Midbrain (tissue), 1 donor: ENCODE measurements at regions not wholly inside any gene's neighbourhood (a gene's known extent, or its start where the extent isn't known, plus 50 kb on each side); places are given as distances from the start of the nearest gene placed in this dataset.

Experiments
- DNase-seq: peaks from one replicate; lab custom pipeline; 2025; lab: John Stamatoyannopoulos, UW

DNA sequence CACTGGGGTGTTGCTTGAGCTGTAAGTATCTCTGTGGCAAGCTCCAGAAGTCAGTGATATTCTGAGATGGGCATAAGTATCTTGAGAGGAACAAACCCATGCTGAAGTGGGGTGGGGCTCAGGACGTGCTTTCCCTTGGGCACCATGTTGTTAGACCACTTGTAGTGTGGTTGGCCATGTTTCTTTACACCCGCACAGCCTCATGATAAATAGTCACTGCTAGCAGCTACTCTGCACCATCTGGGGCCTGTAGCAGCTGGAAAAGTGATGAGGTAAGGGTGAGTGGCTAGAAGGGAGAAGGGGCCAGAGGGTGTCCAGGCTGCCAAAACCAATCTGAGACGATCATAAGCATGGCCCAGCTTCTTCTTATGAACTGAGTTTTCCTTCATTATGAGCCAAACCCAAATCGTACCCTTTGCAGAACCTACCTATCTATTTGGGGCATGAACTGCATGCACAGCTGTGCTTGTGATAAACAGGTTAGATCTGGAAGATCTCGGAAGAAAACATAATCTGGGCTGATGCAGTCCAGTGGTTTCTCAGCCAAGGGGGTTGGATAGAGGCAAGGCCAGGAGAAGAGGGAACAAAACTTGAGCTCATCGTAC, 91.9 kb upstream of the IRF2BP2 start:
- DNase-seq: no peak

DNA sequence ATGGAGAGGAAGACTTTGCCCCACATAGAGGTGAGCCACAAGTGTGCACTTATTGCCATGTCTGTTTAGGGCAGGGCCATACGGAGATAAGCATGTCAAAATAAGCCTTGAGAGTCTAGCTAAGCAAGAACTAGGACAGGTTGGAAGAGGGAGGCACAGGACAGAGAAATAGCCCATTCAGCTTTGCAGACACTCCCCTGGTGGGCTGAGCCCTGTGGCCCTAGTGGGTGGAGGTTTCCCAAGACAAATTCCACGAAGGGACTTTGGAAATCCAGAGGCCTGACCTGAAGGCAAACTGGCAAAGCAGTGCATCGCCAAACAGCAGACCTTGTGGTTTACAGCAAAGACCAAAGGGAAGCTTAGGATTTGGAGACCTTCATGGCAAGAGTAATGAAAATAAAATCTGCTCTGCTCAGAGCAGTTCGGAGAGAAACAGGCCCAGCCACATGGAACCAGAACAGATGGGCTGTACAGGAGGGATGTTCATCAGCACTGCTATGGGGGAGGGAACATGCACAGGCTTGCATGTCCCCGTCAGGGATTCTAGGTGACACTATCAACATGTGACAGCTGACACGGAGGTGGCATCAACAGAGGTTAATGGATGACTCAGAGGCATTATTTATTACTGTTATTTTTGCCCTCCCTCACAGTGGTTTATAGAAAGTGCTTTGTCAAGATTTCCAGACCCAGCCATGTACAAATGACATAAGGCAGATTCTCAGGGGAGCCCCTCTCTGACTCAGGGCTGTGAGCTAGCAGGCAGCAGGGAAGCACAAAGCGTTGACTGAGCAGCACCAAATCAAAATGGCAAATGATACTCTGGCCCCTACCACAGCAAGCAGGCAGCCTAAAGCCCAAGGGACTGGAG, 90.1 kb upstream of the IRF2BP2 start:
- DNase-seq: no peak

DNA sequence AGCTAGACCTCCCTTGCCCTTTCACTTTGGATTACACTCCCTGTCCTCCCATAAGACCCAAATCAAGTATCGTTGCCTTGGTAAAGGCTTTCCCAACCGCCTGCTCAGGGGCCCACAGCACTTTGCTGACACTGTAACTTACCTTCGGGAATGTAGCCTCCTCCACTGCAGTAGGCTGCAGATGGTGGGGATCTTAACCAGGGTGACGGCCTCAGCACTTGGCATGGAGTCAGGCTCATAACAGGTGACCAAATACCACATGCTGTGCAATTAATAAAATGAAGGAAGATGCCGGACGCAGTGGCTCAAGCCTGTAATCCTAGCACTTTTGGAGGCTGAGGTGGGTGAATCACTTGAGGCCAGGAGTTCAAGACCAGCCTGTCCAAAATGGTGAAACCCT, 88.7 kb upstream of the IRF2BP2 start:
- no peak for DNase-seq

DNA sequence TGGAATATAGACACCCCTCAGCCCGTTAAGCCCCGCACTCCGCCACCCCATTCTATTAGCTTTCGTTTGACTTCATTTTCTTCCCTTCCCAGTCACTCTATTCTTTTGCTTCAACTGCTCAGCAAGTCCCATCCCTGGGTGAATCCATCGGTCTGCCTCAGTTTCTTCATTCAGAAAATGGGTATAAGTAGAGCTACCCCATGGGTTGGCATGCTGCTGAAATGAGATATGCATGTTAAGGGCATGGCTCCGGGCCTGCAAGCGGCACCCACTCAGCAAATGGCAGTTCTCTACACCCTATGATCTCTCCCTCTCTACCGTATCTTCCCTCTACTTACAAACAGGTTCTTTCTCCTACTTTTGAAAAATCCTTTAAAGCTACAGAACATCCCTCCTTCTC, 87.8 kb upstream of the IRF2BP2 start:
- no peak for DNase-seq

DNA sequence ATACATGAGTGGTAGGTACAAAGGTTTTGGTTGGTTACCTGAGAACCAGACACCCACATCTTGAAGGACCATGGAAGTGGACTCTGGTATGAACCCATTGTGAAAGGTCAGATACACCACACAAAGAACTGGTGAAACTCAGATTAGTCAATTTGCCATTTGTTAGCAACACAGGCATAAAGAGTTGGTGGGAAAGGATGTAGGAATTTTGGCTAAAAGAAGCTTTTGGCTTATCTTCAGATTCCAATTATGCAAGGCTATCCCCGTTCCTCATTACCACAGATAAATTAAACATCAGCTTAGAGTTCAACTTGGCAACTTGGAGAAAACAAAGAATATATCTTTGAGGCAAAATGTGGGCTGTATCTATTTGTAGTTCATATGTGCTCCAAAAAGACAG, 87.0 kb upstream of the IRF2BP2 start:
- no peak for DNase-seq

DNA sequence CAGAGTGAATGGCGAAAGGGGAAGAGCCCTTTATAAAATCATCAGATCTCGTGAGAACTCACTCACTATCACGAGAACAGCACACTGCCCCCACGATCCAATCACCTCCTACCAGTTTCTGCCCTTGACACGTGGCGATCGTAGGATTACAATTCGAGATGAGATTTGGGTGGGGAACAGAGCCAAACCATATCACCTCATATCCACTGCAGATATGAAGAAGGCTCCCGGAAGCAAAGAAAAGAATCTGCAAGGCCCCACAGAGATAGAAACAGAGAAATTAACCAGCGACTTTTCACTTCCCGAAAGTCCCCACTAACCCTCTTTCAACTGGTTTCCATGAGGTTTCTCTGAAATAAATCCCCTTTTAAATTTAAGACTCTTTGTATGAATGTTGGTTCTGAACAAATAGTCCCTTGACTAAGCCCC, 86.2 kb upstream of the IRF2BP2 start:
- no peak for DNase-seq

DNA sequence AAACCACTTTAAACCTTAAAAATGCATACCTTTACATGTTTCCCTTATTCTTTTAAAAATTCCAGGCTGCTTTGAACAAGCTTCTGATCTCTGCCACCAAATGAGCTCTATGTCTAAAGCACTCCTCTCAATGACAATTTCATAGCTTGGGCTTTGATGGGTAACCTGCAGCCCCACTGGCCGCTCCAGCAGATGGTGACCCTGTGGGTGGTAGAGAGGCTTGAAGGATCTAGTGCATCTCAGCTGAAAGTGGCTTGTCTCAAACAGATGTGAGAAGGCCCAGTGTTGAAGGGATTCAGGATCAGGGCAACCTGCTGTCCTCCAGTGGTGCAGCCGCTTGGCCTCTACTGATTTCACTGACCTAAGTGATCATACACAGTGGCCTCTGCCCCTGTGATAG, 84.7 kb upstream of the IRF2BP2 start:
- DNase-seq: no peak

DNA sequence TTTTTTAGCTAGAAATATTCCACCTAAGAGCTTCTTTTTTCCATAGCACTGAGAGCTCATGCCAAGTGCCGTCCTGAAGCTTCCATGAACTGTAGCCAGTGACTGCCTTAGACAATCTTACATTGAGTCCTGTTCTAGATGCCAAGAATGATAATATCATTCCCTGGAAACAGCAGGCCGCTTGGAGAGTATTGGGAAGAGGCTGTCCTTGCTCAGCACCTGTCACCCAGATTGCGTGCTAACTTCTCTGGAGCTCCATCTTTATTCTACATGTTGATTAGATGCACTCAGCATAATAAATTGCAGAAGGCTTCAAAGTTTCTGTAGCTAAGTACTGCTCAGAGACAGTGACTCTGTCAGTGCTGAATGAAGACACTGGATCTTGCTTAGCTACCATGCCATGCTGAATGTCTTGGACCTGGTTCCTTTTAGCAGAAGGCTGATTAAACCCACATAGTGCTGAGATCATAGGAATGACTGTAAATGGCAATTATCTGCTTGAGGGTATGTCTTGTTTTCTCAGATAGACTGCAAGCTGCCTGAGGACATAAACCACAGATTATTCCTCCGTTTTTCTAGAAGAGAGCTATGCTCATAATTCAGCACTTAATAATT, 83.1 kb upstream of the IRF2BP2 start:
- DNase-seq: no peak

DNA sequence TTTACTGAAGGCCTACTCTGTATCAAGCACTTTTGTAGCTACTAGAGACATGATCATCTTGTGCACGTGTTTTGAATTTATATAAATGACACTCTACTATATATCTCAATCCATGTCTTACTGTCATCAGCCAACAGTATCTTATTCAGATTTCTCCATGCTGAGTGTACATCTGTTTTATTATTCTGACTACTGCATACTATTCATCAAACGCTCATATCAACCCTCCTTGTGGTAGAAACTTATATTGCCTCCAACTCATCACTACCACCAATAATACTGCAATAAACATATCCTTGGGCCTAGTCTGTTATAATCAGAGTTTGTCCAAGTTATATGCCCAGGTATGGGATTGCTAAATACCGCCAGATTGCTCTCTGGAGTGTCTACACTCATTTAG, 81.6 kb upstream of the IRF2BP2 start:
- DNase-seq: no peak

DNA sequence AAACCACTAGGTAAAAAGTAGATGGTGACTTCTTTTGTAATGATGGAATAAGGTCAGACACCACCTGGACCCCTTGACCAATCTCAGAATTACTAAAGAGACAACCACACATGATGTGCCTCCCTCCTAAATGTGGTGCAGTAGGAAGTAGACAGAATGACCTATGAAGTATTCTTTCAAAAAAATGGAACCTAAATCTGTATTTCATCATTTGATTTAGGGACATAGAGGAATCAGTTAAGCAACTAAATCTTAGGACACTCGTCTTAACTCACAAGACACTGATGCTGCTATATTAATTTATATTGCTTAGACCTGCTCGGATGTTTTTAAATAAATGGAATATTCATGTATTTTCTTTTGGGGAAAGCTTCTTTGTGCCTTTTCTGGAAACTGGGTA, 80.9 kb upstream of the IRF2BP2 start:
- DNase-seq: no peak

DNA sequence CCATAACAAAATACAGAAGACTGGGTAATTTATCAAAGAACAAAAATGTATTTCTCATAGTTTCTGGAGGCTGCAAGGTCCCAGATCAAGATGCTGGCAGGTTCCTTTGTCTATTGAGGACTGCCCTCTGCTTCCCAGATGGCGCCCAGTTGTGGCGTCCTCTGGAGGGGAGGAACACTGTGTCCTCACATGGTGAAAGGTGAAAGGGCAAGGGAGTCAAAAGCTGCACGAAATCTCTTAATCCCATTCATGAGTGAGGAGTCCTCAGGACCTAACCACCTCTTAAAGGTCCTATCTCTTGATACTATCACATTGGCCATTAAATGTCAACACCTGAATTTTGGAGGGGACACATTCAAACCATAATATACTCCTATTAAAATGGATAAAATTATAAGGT, 79.3 kb upstream of the IRF2BP2 start:
- no peak for DNase-seq

DNA sequence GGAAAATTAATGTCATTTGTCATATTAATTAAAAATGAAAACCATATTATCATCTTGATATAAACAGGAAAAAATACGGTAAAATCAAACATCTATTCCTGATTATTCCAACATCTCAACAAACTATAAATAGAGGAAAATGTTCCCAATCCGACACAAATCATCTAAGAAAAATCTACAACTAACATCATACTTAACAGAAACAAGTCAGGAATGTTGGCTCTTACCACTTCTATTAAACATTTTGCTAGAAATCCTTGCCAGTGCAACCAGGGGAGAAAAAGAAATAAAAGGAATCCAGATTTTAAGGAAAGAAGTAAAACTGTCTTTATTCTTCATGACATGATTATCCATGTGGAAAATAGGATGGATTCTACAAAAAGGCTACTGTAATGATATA, 77.0 kb upstream of the IRF2BP2 start:
- DNase-seq: no peak

DNA sequence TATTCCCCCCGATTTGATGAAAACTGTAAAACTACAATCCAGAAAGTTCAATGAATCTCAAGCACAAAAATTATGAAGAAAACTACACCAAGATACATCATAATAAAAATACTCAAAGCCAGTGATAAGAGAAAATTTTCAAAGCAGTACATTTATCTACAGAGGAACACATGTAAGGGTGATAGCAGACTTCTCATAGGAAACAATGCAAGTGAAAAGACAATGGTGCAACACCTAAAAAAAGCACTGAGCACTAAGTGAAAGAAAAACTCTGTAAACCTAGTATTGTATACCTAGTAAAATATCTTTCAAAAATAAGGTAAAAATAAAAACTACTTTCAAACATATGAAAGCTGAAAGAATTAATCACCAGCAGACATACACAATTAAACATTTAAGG, 76.1 kb upstream of the IRF2BP2 start:
- DNase-seq: no peak

DNA sequence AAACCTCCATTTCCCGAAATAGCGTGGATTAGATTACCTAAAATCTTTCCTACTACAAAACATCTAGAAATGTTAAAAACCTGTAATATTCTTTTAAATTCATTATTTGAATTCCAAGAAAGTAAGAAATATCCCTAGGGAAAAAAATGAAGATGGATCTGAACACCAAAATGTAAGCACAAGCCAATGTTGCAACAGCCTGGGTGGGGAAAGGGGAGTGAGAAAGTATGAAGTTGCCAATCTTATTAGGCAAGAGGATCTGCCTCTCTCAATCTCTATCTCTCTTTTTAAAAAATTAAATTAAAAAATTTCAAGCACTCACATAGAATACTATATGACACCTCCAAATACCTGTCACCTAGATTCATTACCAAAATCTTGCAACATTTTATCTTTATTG, 74.9 kb upstream of the IRF2BP2 start:
- DNase-seq: no peak

DNA sequence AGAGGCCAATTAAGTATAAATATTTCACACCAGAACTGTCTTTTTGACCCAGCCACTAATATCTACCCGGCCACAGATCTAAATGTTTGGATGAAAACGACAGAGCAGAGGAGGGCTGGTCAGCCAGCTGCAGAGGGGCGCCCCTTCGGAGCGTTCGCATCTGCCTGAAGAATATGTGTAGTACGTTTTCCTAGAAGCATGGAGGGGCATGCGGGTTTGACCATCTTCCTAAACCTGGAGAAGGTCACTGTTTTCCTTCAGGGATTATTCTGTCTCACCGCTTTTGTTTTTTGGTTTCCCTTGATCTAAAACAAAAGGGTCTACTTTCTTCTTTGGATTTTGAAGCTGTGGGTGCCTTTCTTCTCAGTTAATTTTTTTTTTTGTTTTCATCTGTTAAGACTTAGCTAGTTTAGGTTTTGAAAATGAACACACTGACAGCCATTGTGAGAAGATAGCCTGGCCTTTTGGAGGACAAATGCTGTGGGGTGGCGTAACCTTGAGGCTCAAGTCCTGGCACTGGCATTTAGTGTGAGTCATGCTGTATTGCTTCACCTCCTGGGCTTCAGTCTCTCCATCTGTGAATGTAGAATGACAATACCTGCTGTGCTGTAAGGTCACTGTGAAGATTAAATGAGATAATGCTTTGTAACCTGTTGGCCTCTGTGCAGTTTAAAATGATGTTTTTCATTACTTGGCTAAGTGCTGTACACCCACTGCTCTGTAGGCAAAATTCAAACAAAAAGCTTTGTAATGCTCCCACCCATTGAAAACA, 74.1 kb upstream of the IRF2BP2 start:
- DNase-seq: no peak

DNA sequence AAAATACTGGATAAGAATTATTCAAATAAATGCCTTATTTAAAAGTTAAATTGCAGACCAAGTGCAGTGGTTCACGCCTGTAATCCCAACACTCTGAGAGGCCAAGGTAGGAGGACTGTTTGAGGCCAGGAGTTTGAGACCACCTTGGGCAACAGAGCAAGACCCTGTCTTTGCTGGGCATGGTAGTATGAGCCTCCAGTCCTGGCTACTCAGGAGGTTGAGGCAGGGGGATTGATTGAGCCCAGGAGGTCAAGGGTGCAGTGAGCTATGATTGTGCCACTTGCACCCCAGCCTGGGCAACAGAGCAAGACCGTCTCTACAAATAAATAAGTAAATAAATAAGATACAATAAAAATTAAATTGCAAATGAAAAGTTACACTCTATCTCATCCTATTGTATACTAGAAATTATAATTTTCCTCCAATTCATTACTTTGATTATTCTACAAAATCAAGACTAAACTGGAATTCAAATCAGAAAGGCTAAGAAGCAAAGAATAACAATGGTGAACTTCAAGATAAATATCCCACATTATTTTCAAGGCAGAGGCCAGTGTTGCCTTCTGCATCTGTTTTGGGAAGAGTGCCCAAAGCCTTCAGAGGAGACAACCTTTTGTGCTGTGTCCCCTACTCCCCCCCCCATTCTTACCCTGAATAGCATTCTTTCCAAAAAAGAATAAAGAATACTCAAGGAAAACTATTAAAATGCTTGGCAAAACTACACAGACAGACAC, 73.3 kb upstream of the IRF2BP2 start:
- DNase-seq: no peak

DNA sequence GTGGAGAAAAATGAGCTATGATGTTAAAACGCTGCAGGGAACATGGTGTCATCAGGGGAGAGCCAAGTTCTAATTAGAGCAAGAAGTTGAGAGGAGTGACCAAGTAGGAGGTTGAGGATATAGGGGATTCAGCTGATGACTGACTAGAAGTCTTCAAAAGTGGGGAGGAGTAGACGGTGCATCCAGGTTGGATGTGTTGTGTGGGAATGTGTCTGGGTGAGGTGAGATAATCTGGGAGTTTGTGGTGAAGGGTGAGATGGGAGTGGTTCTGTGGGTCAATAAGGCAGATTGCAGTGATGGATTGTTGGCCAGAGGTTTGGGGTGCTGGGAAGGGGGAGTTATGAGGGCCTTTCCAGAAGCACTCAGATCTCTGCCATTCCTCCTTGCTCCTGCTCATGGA, 72.0 kb upstream of the IRF2BP2 start:
- DNase-seq: no peak

DNA sequence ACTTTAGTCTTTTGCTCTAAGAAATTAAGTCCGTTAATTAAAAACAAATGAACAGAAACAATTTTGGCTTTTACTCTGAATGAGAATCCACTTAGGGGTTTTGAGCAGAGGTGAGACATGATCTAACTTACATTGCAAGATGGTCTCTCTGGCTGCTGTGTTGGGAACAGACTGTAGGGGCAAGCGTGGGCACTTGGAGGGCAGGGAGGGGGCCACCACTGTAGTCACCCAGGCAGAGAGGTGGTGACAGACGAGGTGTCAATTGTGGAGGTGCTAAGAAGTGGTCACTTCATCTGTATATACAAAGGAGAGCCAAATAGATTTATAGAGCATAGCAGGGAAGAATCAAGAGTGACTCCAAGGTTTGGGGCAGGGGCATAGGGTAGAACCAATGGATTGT, 71.1 kb upstream of the IRF2BP2 start:
- no peak for DNase-seq

DNA sequence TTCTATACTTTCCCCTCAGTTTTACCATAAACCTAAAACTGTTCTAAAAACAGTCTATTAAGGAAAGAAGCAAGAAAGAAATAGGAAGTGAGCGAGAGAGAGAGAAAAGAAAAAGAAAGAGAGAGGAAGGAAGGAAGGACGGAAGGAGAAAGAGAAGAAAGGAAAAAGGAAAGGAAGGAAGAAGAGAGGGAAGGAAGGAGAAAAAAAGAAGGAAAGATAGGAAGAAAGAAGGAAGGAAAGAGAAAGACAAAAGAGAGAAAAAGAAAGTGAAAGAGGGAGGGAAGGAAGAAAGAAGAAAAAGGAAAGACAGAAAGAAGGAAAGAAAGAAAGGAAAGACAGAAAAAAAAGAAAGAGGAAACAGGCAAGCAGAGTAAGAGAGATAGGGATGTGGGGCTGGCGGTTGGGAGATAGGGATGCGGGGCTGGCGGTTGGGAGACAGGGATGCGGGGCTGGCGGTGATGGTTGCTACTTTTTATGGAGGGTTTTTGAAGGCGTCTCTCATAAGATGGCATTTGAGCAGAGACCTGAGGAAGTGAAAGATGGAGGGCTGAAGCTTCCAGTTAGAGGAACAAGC, 70.4 kb upstream of the IRF2BP2 start:
- DNase-seq: no peak

DNA sequence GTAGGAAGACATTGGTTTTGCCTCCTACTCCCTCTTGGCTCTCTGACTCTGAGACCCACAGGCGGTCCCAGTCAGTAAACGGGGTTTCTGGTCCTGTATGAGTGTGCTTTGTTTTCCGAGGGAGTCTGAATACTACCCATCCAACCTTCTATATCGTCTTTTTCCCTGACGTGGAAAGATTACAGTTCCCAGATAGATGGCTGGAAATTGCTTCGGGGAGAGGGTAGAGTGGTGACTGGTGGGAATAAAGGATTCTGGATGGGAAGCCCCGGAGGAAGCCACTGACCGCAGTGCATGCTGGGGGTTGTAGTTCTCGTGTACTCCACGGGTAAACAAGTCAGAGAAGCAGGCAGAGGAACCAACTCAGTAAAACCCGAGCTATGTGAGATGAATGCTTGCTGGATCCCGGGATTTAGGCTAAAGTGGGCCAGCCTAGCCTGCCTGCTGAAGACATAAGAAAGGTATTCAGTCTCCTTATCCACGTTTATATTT, 66.2 kb upstream of the IRF2BP2 start:
- DNase-seq: peak; percentile 84

DNA sequence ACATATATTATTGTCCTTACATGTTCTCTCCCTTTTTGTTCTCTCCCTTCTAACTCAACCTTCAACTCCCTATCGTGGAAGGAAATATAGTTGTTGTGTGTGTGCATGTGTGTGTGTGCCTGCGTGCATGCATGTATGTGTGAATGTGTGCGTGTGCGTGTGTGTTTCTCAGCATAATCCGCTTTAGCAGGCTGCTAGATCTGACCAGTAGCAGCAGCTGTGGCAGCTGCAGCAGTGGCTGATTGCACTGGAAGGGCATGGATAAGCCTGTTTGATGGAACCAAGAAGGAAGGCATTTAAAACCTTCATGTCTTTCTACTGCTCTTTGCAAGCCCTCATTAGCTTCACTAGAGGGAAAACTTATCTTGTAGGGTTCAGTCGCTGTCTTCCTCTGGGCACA, 65.6 kb upstream of the IRF2BP2 start:
- no peak for DNase-seq
